ENCODE measurements at regions not wholly inside any gene's neighbourhood (a gene's known extent, or its start where the extent isn't known, plus 50 kb on each side); places are given as distances from the start of the nearest gene placed in this dataset.

DNA sequence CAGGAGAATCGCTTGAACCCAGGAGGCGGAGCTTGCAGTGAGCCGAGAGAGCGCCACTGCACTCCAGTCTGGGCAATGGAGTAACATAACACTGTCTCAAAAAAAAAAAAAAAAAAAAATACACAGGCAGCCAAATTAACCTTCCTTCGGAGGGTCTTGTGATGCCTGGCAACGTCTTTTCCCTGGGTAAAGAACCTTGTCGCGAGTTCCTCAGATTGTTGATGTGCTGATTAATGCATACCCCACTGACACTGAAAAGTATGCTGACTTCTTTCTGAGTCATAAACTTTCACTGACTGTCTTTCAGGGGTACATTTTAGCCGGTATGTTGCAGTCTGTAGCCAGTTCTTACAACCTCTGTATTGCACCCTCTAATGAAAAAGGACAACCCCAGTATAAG is 95.1 kb upstream of the SOD1 start:
- DNase-seq (ENCODE audit: low spot score), result no peak
- peaks cover 23% of the 10 kb centered on the region for H3F3A ChIP-seq (ENCODE audit: low read depth)
- TF ChIP-seq CTCF (IDR thresholded peaks at IDR 0.05), result no peak
- TF ChIP-seq EZH2 (IDR thresholded peaks at IDR 0.05), result no peak
- no peak for TF ChIP-seq EZH2phosphoT487 (IDR thresholded peaks at IDR 0.05)
- Mint-ChIP-seq H3K4me1 (peaks cover 30% of the 10 kb centered on the region), H3K4me3 (no peak overlapping the region), H3K9me3 (no peaks in the 10 kb centered on the region), H3K27ac (peak overlapping the region; percentile 9), H3K27me3 (ENCODE audit: insufficient read depth, low read depth) (peaks cover 5% of the 10 kb centered on the region), H3K36me3 (peaks cover 12% of the 10 kb centered on the region)
- H3K9me3 ChIP-seq (ENCODE audit: low read depth), result no peaks in the 10 kb centered on the region
- peaks cover 10% of the 10 kb centered on the region for H3K4me1 ChIP-seq
- no peak overlapping the region for H3K9ac ChIP-seq
- no peak overlapping the region for H3K27ac ChIP-seq
- H3K27me3 ChIP-seq, result no peaks in the 10 kb centered on the region
- H3K36me3 ChIP-seq, result no peaks in the 10 kb centered on the region
- H3K4me3 ChIP-seq, result no peak overlapping the region
- no peak overlapping the region for H3K4me2 ChIP-seq
- no peak overlapping the region for H2AFZ ChIP-seq (replicated peaks)
- no peaks in the 10 kb centered on the region for H4K20me1 ChIP-seq (ENCODE audit: low read depth)
- H3K79me2 ChIP-seq (ENCODE audit: low read depth), result peaks cover 15% of the 10 kb centered on the region

DNA sequence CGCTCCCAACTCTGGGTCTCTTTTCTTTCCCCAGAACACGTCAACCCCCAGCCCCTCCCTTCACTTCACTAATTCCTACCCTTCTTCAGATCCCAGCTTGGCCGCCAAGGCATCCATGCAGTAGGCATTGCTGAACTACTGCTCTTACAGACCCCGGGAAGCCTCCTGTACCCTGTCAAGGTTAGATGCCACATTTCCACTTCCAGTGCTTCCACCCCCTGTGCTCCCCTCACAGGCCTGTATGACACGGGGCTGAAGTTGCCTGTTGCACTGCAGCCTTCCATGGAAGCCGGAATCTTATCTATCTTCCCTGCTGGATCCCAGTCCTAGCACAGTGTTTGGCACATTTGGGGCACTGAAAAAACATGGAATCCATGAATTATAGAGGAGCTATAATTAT is 99.0 kb upstream of the SOD1 start:
- peaks cover 47% of the 10 kb centered on the region for H3F3A ChIP-seq (ENCODE audit: low read depth)
- H3K4me1 Mint-ChIP-seq, result peaks cover 34% of the 10 kb centered on the region
- TF ChIP-seq EZH2phosphoT487 (IDR thresholded peaks at IDR 0.05) (no peak), CTCF (IDR thresholded peaks at IDR 0.05) (no peak)
- H3K27me3 ChIP-seq, result peaks cover 10% of the 10 kb centered on the region
- H3K36me3 ChIP-seq, result no peaks in the 10 kb centered on the region
- H3K27me3 Mint-ChIP-seq (ENCODE audit: insufficient read depth, low read depth), result peaks cover 5% of the 10 kb centered on the region
- H3K9me3 Mint-ChIP-seq, result no peaks in the 10 kb centered on the region
- peak overlapping the region; percentile 91 for H3K4me3 Mint-ChIP-seq
- H3K4me1 ChIP-seq, result peaks cover 26% of the 10 kb centered on the region
- H3K27ac Mint-ChIP-seq, result no peak overlapping the region
- H4K20me1 ChIP-seq (ENCODE audit: low read depth), result peaks cover 17% of the 10 kb centered on the region
- peak overlapping the region; percentile 81 for H3K4me3 ChIP-seq
- H3K4me2 ChIP-seq, result peak overlapping the region; percentile 89
- peaks cover 12% of the 10 kb centered on the region for H3K36me3 Mint-ChIP-seq
- H2AFZ ChIP-seq (replicated peaks), result no peak overlapping the region
- H3K9ac ChIP-seq, result no peak overlapping the region
- peaks cover 41% of the 10 kb centered on the region for H3K79me2 ChIP-seq (ENCODE audit: low read depth)
- no peaks in the 10 kb centered on the region for H3K9me3 ChIP-seq (ENCODE audit: low read depth)
- no peak for DNase-seq (ENCODE audit: low spot score)
- H3K27ac ChIP-seq, result no peak overlapping the region

GRCh38 chr21:31559368-31560119 is 99.9 kb upstream of the SOD1 start:
- Histone ChIP-seq H4K20me1 (ENCODE audit: low read depth) (peaks cover 17% of the 10 kb centered on the region), H3K27ac (peak overlapping the region; percentile 81), H3K36me3 (no peaks in the 10 kb centered on the region), H3K4me2 (peak overlapping the region; percentile 89), H3K4me3 (peak overlapping the region; percentile 81), H2AFZ (replicated peaks) (peak overlapping the region; percentile 18), H3F3A (ENCODE audit: low read depth) (peaks cover 56% of the 10 kb centered on the region), H3K9ac (peak overlapping the region; percentile 47), H3K4me1 (peaks cover 36% of the 10 kb centered on the region), H3K9me3 (ENCODE audit: low read depth) (no peaks in the 10 kb centered on the region), H3K79me2 (ENCODE audit: low read depth) (peaks cover 50% of the 10 kb centered on the region), H3K27me3 (peaks cover 10% of the 10 kb centered on the region)
- TF ChIP-seq EZH2phosphoT487 (IDR thresholded peaks at IDR 0.05), result no peak
- no peak for TF ChIP-seq CTCF (IDR thresholded peaks at IDR 0.05)
- Mint-ChIP-seq H3K4me1 (peaks cover 41% of the 10 kb centered on the region), H3K9me3 (no peaks in the 10 kb centered on the region), H3K27me3 (ENCODE audit: insufficient read depth, low read depth) (peaks cover 4% of the 10 kb centered on the region), H3K27ac (peak overlapping the region; percentile 52), H3K4me3 (peak overlapping the region; percentile 91), H3K36me3 (peaks cover 12% of the 10 kb centered on the region)
- DNase-seq (ENCODE audit: low spot score), result peak; percentile 98
